HepG2 (cell line): ENCODE measurements at regions not wholly inside any gene's neighbourhood (a gene's known extent, or its start where the extent isn't known, plus 50 kb on each side); places are given as distances from the start of the nearest gene placed in this dataset.

Source experiments
- ELF4 ChIP-seq: sonication (generic); formaldehyde crosslinking; IDR thresholded peaks from 2 replicates; pipeline ENCODE4 v1.5.0; 2020; ENCODE audit warnings: missing genetic modification reagents, mild to moderate bottlenecking, moderate library complexity, borderline replicate concordance
- EZH2 ChIP-seq: conservative IDR thresholded peaks from 2 replicates; pipeline ENCODE4 v1.6.1; 2012; ENCODE audit warnings: mild to moderate bottlenecking, low read depth, low read length, moderate library complexity
- FOXP1 ChIP-seq, 2 experiments: fragments of 450-650 bp in 1 of 2; IDR thresholded peaks; 2 replicates each; pipeline ENCODE4 v1.6.1; 2017 to 2018; ENCODE audit warnings: antibody characterized with exemption in 1 of 2
- ZBTB21 ChIP-seq: sonication (generic); formaldehyde crosslinking; IDR thresholded peaks from 2 replicates; pipeline ENCODE4 v1.4.0; 2020; ENCODE audit warnings: missing genetic modification reagents
- ZNF816 ChIP-seq: sonication (generic); formaldehyde crosslinking; IDR thresholded peaks from 2 replicates; pipeline ENCODE4 v1.8.0; 2022; ENCODE audit warnings: missing genetic modification reagents, mild to moderate bottlenecking, borderline replicate concordance
- TF ChIP-seq, protein P1 (sequence below), 2 experiments: sonication (generic) in 1 of 2; formaldehyde crosslinking in 1 of 2; IDR thresholded peaks; 2 replicates each; pipeline versions ENCODE4 v1.5.1 to v1.6.1; 2011 to 2020; ENCODE audit warnings: borderline replicate concordance in 1 of 2, low read depth in 1 of 2, low read length in 1 of 2, mild to moderate bottlenecking in 1 of 2, missing genetic modification reagents in 1 of 2, moderate library complexity in 1 of 2
- TF ChIP-seq, protein P2 (sequence below): sonication (generic); formaldehyde crosslinking; IDR thresholded peaks from 2 replicates; pipeline ENCODE4 v1.5.0; 2020; ENCODE audit warnings: mild to moderate bottlenecking, missing genetic modification reagents
- TF ChIP-seq, protein P3 (sequence below): sonication (generic); formaldehyde crosslinking; IDR thresholded peaks from 2 replicates; pipeline ENCODE4 v1.5.0; 2020; ENCODE audit warnings: mild to moderate bottlenecking, missing genetic modification reagents, moderate library complexity
- TF ChIP-seq, protein P4 (sequence below): sonication (generic); formaldehyde crosslinking; IDR thresholded peaks from 2 replicates; pipeline ENCODE4 v1.4.0; 2020; ENCODE audit warnings: low read depth, mild to moderate bottlenecking, missing genetic modification reagents

DNA sequence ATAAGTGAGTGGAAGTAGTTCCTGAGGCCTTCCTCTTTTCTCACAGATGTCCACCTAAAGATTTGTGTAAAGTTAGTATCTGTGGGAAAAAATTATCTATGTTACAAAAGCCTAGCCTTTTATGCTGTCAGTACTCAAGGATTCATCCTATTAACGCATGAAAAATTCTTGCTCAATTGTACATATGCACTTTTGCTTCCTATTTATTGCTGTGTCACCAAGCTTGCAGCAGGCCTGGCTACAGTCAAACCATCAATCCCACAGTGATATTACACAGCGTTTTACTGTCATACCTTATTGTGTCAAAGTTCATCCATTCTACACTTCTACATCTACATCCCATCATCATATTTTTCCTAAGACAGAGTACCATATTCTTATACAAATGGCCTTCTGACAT lies 151.1 kb upstream of the PLN start:
- TF ChIP-seq ZNF816 (CRISPR knock-in tag) (no peak), ZBTB21 (CRISPR knock-in tag) (no peak), EZH2 (no peak), ELF4 (CRISPR knock-in tag) (no peak), FOXP1 (IDR thresholded peaks at IDR 0.05) (no peak), FOXP1 (CRISPR knock-in tag; IDR thresholded peaks at IDR 0.05) (no peak)
- TF ChIP-seq, protein P1, sequence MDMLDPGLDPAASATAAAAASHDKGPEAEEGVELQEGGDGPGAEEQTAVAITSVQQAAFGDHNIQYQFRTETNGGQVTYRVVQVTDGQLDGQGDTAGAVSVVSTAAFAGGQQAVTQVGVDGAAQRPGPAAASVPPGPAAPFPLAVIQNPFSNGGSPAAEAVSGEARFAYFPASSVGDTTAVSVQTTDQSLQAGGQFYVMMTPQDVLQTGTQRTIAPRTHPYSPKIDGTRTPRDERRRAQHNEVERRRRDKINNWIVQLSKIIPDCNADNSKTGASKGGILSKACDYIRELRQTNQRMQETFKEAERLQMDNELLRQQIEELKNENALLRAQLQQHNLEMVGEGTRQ (IDR thresholded peaks at IDR 0.05; ENCODE audit: low read depth, low read length) = no peak
- TF ChIP-seq, protein P1 (CRISPR knock-in tag; IDR thresholded peaks at IDR 0.05; ENCODE audit: borderline replicate concordance) = no peak
- TF ChIP-seq, protein P2, sequence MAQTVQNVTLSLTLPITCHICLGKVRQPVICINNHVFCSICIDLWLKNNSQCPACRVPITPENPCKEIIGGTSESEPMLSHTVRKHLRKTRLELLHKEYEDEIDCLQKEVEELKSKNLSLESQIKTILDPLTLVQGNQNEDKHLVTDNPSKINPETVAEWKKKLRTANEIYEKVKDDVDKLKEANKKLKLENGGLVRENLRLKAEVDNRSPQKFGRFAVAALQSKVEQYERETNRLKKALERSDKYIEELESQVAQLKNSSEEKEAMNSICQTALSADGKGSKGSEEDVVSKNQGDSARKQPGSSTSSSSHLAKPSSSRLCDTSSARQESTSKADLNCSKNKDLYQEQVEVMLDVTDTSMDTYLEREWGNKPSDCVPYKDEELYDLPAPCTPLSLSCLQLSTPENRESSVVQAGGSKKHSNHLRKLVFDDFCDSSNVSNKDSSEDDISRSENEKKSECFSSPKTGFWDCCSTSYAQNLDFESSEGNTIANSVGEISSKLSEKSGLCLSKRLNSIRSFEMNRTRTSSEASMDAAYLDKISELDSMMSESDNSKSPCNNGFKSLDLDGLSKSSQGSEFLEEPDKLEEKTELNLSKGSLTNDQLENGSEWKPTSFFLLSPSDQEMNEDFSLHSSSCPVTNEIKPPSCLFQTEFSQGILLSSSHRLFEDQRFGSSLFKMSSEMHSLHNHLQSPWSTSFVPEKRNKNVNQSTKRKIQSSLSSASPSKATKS (CRISPR knock-in tag) = no peak
- TF ChIP-seq, protein P3, sequence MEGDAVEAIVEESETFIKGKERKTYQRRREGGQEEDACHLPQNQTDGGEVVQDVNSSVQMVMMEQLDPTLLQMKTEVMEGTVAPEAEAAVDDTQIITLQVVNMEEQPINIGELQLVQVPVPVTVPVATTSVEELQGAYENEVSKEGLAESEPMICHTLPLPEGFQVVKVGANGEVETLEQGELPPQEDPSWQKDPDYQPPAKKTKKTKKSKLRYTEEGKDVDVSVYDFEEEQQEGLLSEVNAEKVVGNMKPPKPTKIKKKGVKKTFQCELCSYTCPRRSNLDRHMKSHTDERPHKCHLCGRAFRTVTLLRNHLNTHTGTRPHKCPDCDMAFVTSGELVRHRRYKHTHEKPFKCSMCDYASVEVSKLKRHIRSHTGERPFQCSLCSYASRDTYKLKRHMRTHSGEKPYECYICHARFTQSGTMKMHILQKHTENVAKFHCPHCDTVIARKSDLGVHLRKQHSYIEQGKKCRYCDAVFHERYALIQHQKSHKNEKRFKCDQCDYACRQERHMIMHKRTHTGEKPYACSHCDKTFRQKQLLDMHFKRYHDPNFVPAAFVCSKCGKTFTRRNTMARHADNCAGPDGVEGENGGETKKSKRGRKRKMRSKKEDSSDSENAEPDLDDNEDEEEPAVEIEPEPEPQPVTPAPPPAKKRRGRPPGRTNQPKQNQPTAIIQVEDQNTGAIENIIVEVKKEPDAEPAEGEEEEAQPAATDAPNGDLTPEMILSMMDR (CRISPR knock-in tag) = no peak
- TF ChIP-seq, protein P4, sequence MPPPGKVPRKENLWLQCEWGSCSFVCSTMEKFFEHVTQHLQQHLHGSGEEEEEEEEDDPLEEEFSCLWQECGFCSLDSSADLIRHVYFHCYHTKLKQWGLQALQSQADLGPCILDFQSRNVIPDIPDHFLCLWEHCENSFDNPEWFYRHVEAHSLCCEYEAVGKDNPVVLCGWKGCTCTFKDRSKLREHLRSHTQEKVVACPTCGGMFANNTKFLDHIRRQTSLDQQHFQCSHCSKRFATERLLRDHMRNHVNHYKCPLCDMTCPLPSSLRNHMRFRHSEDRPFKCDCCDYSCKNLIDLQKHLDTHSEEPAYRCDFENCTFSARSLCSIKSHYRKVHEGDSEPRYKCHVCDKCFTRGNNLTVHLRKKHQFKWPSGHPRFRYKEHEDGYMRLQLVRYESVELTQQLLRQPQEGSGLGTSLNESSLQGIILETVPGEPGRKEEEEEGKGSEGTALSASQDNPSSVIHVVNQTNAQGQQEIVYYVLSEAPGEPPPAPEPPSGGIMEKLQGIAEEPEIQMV (CRISPR knock-in tag) = no peak
